Superior temporal gyrus (tissue), 1 donor: ENCODE measurements at regions not wholly inside any gene's neighbourhood (a gene's known extent, or its start where the extent isn't known, plus 50 kb on each side); places are given as distances from the start of the nearest gene placed in this dataset.

Source experiments
- DNase-seq: peaks from one replicate; pipeline ENCODE4 v3.0.0-alpha.2; 2016; ENCODE audit errors: extremely low spot score

DNA sequence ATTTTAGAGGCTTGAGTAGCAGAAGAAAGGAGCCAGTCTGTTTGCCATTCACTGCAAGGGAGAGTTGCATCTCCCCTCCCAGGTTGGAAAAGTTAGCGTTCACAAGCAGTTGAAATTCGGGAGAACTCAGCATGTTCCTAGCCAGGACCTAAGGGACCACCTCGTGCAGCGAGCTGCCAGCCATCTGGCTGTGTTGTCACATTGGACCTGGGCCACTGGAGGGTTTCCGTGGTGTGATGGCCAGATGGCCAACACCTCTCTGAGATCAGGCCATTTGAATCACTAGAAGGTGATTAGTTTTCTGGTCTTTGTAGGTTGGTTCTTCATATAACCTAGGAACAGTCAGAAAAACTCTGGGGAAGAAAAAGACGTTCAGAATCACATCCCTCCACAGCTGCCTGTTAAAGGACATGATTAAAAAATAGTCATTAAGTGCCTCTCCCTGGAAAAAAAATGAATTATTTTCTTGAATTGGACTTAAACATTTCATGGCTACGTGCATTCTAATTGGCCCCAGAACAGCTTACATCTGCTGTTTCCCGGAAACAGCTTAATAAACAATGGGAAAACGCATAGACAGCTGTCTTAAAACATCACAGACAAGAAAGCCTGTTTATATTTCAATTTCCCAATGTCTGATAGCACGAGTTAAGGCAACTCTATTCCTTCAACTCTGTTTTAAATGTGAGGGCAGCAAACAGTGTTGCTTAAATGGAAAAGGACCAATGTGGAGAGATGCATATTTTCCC lies 303.9 kb downstream of the TENT4A start:
- no peak for DNase-seq

DNA sequence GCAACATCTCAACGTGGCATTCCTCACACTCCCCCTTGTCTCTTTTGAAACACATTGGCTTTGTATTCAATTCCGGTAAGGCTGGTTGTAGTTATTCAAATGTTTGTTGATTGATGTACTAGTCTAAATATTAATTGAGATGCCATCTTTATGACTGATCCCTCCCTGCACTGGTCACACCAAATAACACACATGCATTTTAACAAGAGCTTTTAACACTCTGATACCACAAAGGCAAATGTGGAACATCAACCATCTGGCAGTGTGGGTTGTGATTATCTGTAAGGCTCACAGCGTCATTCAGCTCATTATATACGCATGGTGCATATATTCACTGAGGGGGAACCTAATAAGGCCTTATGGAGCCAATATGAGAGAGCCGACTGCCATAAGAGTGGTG lies 305.0 kb downstream of the TENT4A start:
- peak; percentile 20 for DNase-seq

DNA sequence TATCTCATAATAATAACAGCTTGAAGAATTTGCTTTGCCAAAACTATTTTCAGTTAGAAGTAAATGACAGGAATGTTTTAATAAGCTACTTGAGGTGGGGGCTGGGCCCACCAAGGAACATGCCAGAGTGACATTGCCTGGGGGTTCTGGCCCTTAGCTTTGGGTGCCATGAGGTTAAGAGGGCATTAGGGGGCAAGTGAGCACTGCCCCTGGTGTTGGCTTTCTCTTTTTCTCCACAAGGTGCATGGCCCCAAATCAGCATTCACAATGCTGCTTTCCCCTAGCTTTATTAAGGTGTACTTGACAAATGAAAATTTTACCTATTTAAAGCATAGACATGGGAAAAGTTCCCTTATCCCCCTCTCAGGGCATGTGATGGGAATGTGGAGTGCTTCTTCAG lies 305.4 kb downstream of the TENT4A start:
- DNase-seq, result no peak

DNA sequence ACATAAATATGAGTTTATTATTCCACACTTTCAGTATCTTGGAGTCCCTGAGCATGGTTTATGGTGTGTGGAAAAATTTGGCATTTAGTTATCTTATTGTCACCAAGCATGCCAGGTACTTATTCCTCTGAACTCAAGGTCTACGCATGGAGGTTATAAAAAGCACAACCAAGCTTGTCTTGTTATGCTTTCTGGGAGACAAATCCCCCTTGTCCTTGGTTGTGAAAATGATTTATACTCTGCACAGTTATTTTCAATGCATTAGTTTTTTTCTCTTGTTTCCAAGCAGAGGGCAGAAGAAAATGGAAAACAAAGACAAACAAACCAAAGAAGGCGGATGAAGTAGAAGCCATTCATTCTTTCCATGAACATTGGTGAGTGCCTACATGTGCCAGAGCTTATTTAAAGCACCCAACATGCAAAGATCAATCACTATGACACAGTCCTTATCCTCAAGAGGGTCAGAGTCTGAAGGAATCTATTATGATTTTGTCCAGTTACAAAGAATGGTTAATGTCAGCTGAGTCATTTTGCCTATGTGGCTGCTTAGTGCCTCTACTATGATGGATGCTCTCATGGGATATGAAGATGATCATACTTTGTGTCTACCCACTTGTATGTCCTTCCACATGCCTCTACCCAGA lies 323.1 kb downstream of the TENT4A start:
- DNase-seq, result no peak

DNA sequence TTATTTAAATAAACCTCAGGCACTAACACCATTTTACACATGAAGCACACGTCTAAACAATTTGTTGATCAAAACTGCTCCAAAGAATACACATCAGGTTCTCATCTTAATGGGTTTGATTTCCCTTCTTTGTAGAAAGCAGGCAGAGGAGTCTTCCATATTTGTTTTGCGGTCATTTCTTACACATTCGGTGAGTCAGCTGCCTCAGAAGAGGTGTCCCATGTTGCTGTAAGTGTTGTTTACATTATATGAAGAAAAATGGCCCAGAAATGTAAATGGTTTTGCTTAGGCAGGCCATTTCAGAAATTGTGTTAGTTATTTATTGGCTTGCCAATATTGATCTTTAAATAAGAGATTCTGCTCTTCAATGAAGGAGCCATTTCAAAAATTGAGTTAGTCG lies 325.8 kb downstream of the TENT4A start:
- no peak for DNase-seq

DNA sequence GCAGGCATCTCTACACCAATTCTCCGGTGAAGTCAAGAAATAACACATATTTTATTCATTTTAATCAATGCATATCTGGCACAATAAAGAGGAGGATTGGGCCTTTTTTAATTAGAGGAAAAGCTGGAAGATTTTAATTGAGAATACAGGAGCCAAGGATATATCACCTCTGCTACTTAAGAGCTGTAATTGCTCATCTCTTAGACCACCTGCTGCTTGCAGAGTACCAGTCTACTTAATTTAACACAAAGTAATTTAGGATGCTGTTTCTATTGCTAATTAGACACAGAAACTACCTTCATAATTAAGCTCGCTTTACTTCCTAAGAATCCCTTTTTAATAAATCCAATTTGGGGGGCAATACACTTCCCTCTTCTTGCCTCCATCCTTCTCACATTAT lies 326.9 kb downstream of the TENT4A start:
- no peak for DNase-seq

DNA sequence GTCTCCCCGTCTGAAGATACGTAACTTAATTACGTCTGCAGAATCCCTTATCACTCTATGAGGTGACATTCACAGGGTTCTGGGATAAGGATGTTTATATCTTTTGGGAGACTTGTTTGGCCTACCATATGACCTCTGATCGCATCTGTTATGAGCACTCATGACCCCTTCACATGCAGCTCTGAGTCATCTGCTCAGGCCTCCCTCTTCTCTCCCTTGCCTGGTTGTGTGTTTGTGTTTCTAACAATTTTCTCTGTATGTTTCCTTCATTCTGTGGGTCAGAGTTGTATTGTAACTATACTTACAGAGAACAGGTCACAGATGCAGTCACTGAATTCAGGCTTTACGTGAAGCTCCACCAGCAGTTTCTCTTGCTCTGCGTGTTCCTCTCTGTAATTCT lies 330.6 kb downstream of the TENT4A start:
- DNase-seq, result no peak

DNA sequence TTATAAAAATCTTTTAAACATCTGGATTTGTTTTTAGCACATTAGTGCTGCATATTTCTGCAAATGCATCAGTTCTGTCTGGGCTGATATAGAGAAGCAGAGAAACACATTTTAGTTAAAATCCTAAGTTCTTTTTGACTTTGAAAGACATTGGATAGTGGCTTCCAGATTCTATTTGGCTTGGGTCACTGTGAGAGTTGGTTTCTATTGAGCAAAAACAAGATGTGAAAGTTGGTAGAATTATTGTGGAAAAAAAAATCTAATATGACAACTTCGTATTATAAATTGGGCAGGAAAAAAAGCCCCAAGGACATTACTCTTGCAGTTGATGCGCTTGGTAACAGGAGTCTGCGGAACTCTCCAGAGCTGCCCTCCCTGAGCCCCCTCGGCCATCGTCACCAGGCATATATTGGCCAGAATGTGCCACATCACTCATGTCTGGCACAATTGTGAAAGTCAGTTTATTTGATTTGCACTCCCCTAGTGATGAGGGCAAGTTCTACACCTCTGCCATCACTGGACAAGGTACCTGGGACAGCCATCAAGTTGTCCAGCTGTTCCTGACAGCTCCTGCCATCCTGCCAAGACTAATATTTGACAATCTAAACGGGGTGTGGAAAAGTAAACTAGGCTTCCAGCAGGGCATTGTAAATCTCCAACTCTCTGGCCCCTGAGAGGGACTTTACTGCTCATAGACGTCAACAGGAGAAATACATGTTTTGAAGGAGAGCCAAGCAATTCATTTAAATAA lies 334.5 kb downstream of the TENT4A start:
- no peak for DNase-seq

DNA sequence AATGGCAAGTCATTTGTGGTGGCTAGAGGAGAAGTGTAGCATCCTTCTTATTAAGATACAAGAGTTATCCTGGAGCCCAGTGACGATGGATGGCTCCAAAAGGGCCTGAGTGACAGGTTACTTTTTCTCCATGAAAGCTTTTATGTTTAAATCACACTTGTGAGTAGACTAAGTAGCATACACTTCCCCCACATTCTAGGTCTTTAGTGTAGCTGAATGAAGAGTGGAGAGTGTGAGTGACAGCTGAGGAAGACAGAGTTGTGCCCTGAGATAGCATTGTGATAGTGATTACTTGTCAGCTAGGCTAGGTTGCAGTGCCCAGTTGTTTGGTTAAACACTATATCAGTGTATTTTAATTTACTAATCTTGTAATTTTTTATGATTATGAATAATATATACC lies 337.8 kb downstream of the TENT4A start:
- DNase-seq, result no peak

DNA sequence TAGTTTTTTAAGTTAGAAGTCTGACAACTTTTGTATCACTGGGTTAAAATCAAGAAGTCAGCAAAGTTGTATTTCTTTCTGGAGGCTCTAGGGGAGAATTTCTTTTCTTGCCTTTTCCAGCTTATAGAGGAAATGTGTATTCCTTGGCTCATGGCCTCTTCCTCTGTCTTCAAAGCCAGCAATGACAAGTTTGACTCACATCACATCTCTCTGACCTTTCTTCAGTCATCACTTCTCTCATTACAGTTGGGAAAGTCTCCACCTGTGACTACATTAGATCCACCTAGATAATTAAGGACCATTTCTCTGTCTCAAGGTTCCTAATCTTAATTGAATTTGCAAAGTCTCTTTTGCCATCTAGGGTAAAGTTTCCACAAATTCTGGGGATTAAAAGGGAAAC lies 339.9 kb downstream of the TENT4A start:
- DNase-seq, result no peak

DNA sequence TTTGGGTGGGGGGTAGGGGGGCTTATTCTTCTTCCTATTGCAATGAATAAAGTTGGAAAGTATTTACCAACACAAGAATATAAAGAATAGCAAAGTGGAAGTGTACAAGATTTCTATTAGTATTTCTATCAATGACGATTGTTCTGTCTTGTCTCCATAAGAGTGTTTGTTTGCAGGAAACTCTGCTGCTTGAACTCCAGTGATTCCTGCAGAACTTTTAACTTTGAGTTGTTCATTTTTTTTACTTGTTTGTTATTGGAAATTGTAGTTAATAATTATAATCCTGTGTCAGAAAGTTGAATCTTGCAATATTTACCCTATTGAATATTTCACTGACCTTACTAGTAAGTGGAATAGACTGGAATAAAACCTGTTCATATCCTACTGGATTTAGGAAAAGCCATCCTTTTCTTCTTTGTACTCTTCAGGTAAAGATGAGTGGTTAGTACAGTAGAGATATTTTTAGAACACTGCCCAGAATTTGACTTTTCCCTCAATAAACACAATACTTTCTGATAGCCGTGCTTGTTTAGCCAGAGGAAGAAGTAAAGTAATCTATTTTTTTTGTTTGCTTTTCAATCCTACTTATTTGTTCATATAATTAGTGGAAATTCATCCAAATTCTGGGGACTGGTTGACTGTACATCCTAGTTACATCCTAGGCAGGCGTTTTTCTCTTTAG lies 340.4 kb downstream of the TENT4A start:
- DNase-seq, result no peak

DNA sequence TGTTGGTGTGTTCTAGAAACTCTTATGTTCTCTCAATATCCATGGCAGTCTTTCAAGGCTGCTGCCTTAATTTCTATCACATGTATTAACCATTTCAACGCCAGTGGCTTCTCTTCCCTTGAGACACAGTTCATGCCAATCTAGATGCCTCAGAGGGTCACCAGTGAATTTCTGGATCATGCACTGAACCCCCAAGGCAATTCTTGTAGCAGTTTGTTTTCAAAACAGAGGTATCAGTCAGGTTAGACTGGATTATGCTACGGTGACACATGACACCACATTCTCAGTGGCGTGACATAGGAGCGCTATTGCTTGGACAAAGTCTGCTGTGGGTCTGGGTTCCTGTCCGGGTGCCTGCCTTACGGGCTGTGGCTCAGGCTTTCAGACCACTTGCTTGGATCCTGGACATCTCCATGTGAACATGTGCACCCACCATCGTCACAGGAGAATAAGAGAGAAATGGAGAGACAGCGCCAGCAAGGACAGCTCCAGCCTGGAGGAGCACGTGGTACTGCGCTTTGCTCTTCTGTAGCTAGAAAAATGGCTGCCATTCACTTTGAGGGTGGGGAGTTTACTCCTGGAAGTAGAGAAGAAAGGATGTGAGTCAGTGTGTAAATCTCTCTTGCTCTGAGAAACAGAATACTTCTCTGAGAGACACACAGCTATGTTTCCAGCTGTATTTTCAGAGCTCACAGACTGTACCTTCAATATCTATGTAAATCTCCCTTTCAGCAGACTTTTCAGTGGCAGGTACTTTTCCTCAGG lies 329.3 kb upstream of the ADCY2 start:
- DNase-seq, result no peak

DNA sequence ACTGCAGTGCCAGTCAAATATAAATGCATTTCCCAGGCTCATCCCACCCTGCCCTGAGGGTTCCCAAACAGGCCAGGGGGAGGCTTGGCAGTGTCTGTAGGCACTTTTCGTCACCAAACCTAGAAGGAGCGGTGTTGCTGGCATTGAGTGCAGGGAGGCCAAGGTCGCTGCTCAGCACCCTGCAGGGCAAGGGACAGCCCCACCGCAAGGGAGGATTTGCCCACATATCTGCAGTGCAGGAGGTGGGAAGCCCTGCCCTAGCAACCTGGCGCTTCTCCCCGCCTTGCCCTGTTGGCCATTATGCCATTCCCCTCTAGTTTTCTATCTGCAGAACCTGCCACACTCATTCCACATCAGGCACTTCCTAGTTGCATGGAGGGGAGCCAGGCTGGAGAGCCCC lies 327.8 kb upstream of the ADCY2 start:
- no peak for DNase-seq

DNA sequence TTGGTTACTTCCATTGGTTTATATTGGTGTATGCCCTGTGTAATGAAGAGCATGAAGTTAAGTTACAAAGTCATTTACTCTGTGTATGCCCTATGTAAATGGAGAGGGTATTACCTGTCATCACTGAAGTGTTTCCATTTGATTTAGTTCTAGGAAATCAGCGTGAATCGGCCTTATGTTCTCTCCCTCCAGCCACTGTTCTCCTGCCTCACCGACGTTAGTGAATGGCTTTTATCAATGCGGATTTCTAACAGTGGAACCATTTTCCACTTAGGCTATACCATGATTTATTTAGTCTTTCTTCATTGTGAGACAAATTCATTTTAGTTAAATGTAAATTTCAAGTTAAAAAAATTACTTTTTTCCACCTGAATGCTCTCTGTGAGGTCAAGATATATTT lies 327.0 kb upstream of the ADCY2 start:
- no peak for DNase-seq

DNA sequence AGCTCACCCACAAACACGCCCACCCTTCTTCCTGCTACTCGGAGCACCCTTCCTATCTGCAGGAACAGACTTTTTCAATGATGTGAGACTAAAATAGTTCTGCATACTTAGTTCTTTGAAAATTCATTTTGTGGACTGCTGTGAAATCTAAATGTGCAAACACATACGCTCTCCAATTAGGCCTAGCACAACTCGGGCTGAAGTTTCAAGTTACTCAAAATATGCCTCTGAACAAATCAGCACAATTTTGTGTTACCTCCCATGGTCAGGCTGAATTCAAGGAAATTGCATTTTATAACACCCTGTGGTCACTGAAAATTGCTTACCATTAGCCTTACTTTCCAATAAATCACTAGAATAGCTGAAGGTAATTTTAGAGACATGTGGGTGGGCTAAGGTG lies 323.8 kb upstream of the ADCY2 start:
- DNase-seq, result peak; percentile 33

DNA sequence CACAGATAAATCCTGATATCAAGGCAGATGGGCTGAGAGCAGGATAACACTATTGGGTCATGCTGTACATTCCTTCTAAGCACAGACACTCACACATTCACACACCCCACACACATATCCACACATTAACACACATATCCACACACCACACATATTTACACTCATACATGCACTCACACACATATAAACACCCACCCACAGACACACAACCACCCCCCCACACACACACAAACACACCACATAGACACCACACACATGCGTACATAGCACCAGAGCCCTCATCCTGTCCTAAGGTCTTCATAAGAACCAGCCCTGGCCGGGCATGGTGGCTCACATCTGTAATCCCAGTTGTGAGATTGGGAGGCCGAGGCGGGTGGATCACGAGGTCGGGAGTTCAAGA lies 322.3 kb upstream of the ADCY2 start:
- DNase-seq, result no peak

DNA sequence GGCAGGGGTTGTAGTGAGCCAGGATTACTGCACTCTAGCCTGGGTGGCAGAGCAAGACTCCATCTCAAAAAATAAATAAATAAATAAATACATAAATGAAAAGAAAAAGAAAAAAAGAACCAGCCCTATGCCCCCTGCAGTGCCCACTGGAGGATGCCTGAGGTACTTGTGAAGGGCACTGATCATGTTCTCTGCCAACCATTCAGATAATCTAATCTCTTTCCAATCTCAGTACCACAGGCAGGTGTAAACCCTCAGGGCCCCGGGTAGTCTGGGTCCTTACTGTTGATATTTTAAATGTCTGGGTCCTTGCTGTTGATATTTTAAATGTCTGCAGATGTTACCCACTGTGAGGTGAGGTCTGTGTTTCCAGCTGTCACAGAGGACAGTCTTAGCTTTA lies 321.8 kb upstream of the ADCY2 start:
- DNase-seq, result no peak

DNA sequence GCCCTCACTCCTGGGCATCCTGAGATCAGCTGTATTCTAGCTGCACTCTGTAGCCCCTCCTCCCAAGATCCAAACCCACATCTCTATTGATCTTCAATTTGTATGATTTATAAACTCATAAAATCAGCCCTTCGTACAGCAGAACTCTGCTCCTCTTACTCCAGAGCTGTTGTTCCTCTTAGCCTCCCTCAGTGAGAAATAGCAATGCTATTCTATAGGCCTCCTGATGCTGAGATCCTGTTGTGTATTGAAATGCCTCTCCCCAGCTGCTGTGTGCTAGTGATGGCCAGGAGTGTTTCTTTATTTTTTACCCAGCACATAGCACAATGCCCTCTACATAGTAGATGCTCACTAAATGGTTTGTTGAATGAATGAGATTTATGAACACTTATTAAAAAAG lies 320.5 kb upstream of the ADCY2 start:
- no peak for DNase-seq

DNA sequence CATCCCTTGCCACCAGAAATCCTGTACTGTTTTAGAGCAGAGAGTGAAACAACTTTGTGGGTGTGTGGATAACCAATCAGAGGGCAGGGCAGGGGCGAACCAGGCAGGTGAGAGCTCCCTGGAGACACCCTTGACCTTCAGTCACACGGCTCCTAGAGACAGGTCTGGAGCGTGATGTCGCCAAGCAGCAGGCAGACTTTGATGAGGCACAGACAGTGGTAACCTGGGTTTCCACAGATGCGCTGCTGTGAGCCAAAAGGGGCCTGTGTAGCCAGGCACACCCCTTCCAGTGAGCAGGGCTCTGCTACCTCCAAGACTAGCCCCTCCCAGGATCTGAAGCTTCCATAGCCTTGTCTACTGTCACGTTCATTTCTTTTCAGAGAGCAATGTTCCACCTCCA lies 317.8 kb upstream of the ADCY2 start:
- no peak for DNase-seq

DNA sequence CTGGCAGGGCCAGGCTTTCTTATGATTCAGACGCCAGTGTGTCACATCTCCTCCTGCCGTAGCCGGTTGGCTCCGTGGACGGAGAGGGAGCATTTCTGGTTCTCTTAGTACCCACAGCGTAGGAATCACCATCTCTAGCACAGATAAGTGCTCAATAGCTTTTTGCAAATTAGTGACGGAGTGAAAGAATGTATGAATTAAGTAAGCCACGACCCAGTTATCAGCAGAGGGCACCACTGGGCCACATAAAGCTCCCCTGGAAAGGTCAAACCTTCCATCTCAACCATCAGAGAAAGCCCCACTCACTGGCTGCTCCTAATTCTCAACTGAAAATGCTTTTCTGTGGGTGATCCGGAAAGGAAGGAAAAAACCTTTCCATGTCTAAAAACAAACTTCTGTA lies 317.0 kb upstream of the ADCY2 start:
- DNase-seq, result peak; percentile 42

DNA sequence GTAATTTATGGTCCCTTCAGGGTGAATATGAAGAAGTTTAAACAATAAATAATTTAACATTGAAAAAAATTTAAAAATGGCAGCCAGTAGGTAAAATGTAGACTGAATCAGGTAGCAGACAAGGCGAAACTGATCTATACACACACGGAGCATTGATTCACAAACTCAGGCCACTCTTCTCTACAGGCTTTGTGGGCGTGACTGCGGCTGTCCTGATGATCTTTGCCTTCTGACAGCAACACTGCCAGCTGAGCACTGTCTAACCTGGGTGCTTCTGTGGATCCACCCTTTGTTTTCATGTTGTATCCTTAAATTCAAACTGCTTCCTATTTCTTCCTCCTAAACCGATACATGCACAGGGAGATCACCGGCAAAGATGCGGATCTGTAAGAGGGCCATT lies 315.4 kb upstream of the ADCY2 start:
- DNase-seq, result no peak
